ENCODE measurements at regions not wholly inside any gene's neighbourhood (a gene's known extent, or its start where the extent isn't known, plus 50 kb on each side); places are given as distances from the start of the nearest gene placed in this dataset.
"Not testable (repeated sequence)": the region's sequence is repeated elsewhere in the genome, so short reads cannot be mapped to it uniquely, and the experiment has no call there.

- no peak for DNase-seq (ENCODE audit: low spot score)
- intact Hi-C loops (cut with DNase I): no loop called here
- no peak overlapping the region for H3K27ac ChIP-seq
- WGBS: 74% methylated on average over 10 of the region's 10 CpGs
- no peaks in the 10 kb centered on the region for H3K9me3 ChIP-seq
- no peak for TF ChIP-seq CTCF (IDR thresholded peaks at IDR 0.05)
- TF ChIP-seq POLR2AphosphoS5 (IDR thresholded peaks at IDR 0.05): no peak
- no peak for TF ChIP-seq POLR2A (IDR thresholded peaks at IDR 0.05)
- H3K36me3 ChIP-seq: no peaks in the 10 kb centered on the region
- no peak overlapping the region for H3K4me3 ChIP-seq
- no peaks in the 10 kb centered on the region for H3K4me1 ChIP-seq (replicated peaks)
- no peaks in the 10 kb centered on the region for H3K27me3 ChIP-seq (replicated peaks; ENCODE audit: insufficient read depth)
These were observed 78.1 kb upstream of the ADGRA3 start for GRCh38 chr4:22593933-22594332.

- no peak overlapping the region for H3K27ac ChIP-seq
- H3K4me1 ChIP-seq (replicated peaks): no peaks in the 10 kb centered on the region
- 71% methylated on average over 3 of the region's 3 CpGs for WGBS
- H3K36me3 ChIP-seq: no peaks in the 10 kb centered on the region
- intact Hi-C loops (cut with DNase I): no loop called here
- no peak for TF ChIP-seq POLR2A (IDR thresholded peaks at IDR 0.05)
- TF ChIP-seq POLR2AphosphoS5 (IDR thresholded peaks at IDR 0.05): no peak
- TF ChIP-seq CTCF (IDR thresholded peaks at IDR 0.05): no peak
- no peak overlapping the region for H3K4me3 ChIP-seq
- DNase-seq (ENCODE audit: low spot score): no peak
- H3K9me3 ChIP-seq: no peaks in the 10 kb centered on the region
- no peaks in the 10 kb centered on the region for H3K27me3 ChIP-seq (replicated peaks; ENCODE audit: insufficient read depth)
These were observed 79.8 kb upstream of the ADGRA3 start for GRCh38 chr4:22595684-22596083.

- no peak overlapping the region for H3K27ac ChIP-seq
- H3K36me3 ChIP-seq: no peaks in the 10 kb centered on the region
- DNase-seq (ENCODE audit: low spot score): no peak
- no peak overlapping the region for H3K4me3 ChIP-seq
- no peaks in the 10 kb centered on the region for H3K9me3 ChIP-seq
- no peak for TF ChIP-seq POLR2A (IDR thresholded peaks at IDR 0.05)
- TF ChIP-seq POLR2AphosphoS5 (IDR thresholded peaks at IDR 0.05): no peak
- no peak for TF ChIP-seq CTCF (IDR thresholded peaks at IDR 0.05)
- 57% methylated on average over 2 of the region's 2 CpGs for WGBS
- H3K4me1 ChIP-seq (replicated peaks): no peaks in the 10 kb centered on the region
- intact Hi-C loops (cut with DNase I): no loop called here
- H3K27me3 ChIP-seq (replicated peaks; ENCODE audit: insufficient read depth): no peaks in the 10 kb centered on the region
These were observed 80.5 kb upstream of the ADGRA3 start for GRCh38 chr4:22596409-22596808.

DNA sequence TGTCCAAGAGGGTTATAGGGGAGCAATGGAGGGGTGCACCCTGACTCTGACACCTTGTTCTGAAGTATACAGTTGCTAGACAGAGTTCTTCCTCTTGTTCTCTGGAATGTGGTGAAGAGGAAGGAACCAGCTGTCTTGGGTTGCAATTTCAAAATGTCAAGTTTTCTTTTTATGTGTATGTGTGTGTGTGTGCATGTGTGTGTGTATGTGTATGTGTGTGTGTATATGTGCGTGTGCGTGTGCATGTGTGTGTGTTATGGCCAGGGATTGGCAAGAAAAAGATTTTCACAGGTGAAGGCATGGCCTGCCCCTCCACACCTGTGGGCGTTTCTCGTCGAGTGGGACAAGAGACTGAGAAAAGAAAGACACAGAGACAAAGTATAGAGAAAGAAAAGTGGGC is 81.6 kb upstream of the ADGRA3 start:
- no peak for DNase-seq (ENCODE audit: low spot score)
- Histone ChIP-seq H3K27ac (no peak overlapping the region), H3K9me3 (no peaks in the 10 kb centered on the region), H3K4me1 (replicated peaks) (no peaks in the 10 kb centered on the region), H3K4me3 (no peak overlapping the region), H3K36me3 (no peaks in the 10 kb centered on the region), H3K27me3 (replicated peaks; ENCODE audit: insufficient read depth) (no peaks in the 10 kb centered on the region)
- intact Hi-C loops (cut with DNase I): no loop called here
- no peak for TF ChIP-seq POLR2AphosphoS5 (IDR thresholded peaks at IDR 0.05)
- no peak for TF ChIP-seq CTCF (IDR thresholded peaks at IDR 0.05)
- TF ChIP-seq POLR2A (IDR thresholded peaks at IDR 0.05): no peak
- WGBS: 89% methylated on average over 5 of the region's 5 CpGs

GRCh38 chr4:22598113-22599047 is 82.5 kb upstream of the ADGRA3 start:
- H3K9me3 ChIP-seq; H3K36me3 ChIP-seq; H3K27ac ChIP-seq; H3K4me3 ChIP-seq; intact Hi-C loops (cut with DNase I); H3K4me1 ChIP-seq (replicated peaks); DNase-seq (ENCODE audit: low spot score); H3K27me3 ChIP-seq (replicated peaks; ENCODE audit: insufficient read depth): not testable (repeated sequence)
- WGBS: 88% methylated on average over 8 of the region's 8 CpGs

DNA sequence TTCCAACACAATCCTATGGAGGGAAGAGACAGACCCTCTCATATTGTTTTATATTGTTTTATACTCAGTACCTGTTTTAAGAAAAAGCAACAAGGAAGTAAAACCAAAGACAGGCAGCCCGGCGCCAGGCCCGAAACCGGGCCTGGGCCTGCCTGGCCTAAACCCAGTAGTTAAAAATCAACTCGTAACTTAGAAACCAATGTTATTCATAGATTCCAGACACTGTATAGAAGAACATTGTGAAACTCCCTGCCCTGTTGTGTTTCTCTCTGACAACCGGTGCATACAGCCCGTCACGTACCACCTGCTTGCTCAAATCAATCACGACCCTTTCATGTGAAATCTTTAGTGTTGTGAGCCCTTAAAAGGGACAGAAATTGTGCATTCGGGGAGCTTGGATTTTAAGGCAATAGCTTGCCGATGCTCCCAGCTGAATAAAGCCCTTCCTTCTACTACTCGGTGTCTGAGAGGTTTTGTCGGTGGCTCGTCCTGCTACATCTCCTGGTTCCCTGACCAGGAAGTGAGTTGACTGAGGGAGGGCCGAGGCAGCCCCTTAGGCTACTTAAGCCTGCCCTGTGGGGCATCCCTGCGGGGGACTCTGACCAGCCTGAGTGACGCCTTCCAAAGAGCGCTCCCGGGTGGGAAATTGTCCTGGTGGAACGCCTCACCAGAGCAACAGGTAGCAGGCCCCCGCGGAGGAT is 83.5 kb upstream of the ADGRA3 start:
- H3K4me3 ChIP-seq; H3K9me3 ChIP-seq; H3K27me3 ChIP-seq (replicated peaks; ENCODE audit: insufficient read depth); H3K4me1 ChIP-seq (replicated peaks); H3K27ac ChIP-seq; DNase-seq (ENCODE audit: low spot score); H3K36me3 ChIP-seq; intact Hi-C loops (cut with DNase I): not testable (repeated sequence)
- 83% methylated on average over 22 of the region's 22 CpGs for WGBS

- H3K27me3 ChIP-seq (replicated peaks; ENCODE audit: insufficient read depth); H3K4me1 ChIP-seq (replicated peaks); DNase-seq (ENCODE audit: low spot score); H3K27ac ChIP-seq; H3K4me3 ChIP-seq; H3K36me3 ChIP-seq; intact Hi-C loops (cut with DNase I); H3K9me3 ChIP-seq: not testable (repeated sequence)
- WGBS: 93% methylated on average over 7 of the region's 8 CpGs
These were observed 84.1 kb upstream of the ADGRA3 start for GRCh38 chr4:22599929-22600432.

DNA sequence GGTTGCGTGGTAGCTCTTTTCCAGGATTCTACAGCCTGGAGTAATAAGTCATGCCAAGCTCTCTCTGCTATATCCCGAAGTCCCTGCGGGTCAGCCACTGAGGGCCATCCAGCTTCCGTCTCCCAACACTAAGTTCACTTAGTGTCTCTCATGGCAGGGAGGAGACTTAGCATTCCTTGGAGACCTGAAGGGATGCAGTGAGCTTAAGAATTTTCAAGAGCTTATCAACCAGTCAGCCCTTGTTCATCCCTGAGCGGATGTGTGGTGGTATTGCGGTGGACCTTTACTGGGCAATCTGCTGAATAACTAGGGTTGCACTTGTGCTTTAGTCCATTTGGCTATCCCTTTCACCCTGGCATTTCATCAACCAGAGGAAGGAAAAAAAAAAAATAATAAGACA is 85.8 kb upstream of the ADGRA3 start:
- H3K4me3 ChIP-seq; H3K27me3 ChIP-seq (replicated peaks; ENCODE audit: insufficient read depth); H3K9me3 ChIP-seq; H3K27ac ChIP-seq; DNase-seq (ENCODE audit: low spot score); intact Hi-C loops (cut with DNase I); H3K4me1 ChIP-seq (replicated peaks); H3K36me3 ChIP-seq: not testable (repeated sequence)
- WGBS: 98% methylated on average over 6 of the region's 6 CpGs

Measured in prostate gland (tissue), 2 donors.